Subcutaneous abdominal adipose tissue (tissue), 5 donors: ENCODE measurements at regions not wholly inside any gene's neighbourhood (a gene's known extent, or its start where the extent isn't known, plus 50 kb on each side); places are given as distances from the start of the nearest gene placed in this dataset.

Experiments
- H3K27ac ChIP-seq: one replicate; pipeline ENCODE4 v1.7.0; 2013; ENCODE audit warnings: low read depth, mild to moderate bottlenecking, inconsistent platforms, low read length, moderate library complexity
- H3K27me3 ChIP-seq, 5 donors: one replicate each; pipeline ENCODE4 v1.7.0; 2013; ENCODE audit warnings: low read length in 5 of 5, inconsistent platforms in 1 of 5; ENCODE audit not compliant: control insufficient read depth in 5 of 5, insufficient read depth in 4 of 5
- H3K36me3 ChIP-seq, 5 donors: one replicate each; pipeline ENCODE4 v1.7.0; 2013; ENCODE audit warnings: low read length in 5 of 5; ENCODE audit not compliant: control insufficient read depth in 5 of 5, insufficient read depth in 5 of 5
- H3K4me1 ChIP-seq, 5 donors: one replicate each; pipeline ENCODE4 v1.7.0; 2013; ENCODE audit warnings: low read length in 5 of 5, mild to moderate bottlenecking in 3 of 5, moderate library complexity in 1 of 5; ENCODE audit not compliant: control insufficient read depth in 5 of 5, insufficient read depth in 5 of 5
- H3K4me3 ChIP-seq, 5 donors: one replicate each; pipeline ENCODE4 v1.7.0; 2013; ENCODE audit warnings: low read length in 5 of 5, low read depth in 1 of 5
- H3K9ac ChIP-seq, 5 donors: one replicate each; pipeline ENCODE4 v1.7.0; 2013; ENCODE audit warnings: low read length in 5 of 5, mild to moderate bottlenecking in 4 of 5, moderate library complexity in 3 of 5
- H3K9me3 ChIP-seq, 5 donors: one replicate each; pipeline ENCODE4 v1.7.0; 2013; ENCODE audit warnings: low read length in 5 of 5; ENCODE audit not compliant: control insufficient read depth in 5 of 5
- donor health status: healthy.
- donor health status: healthy.
- donor health status: healthy.
- donor health status: healthy.
- donor health status: healthy.

- H3K27ac ChIP-seq: no peak overlapping the region
- no peaks in the 10 kb centered on the region for H3K36me3 ChIP-seq
- no peak overlapping the region for H3K4me3 ChIP-seq
- no peaks in the 10 kb centered on the region for H3K27me3 ChIP-seq
- no peak overlapping the region for H3K9ac ChIP-seq
- H3K9me3 ChIP-seq: no peaks in the 10 kb centered on the region
- peaks cover 0 to 32% (median 14%) of the 10 kb centered on the region in 5 donors for H3K4me1 ChIP-seq
Observed at GRCh38 chr13:76638882-76639281, 247.3 kb downstream of the KCTD12 start.

GRCh38 chr13:76638181-76638580 lies 248.0 kb downstream of the KCTD12 start:
- Histone ChIP-seq H3K36me3 (no peaks in the 10 kb centered on the region), H3K27ac (no peak overlapping the region), H3K27me3 (no peaks in the 10 kb centered on the region), H3K4me3 (no peak overlapping the region), H3K4me1 (peaks cover 0 to 32% (median 14%) of the 10 kb centered on the region in 5 donors), H3K9ac (no peak overlapping the region), H3K9me3 (no peaks in the 10 kb centered on the region)

GRCh38 chr13:76637641-76638141 lies 248.5 kb downstream of the KCTD12 start:
- no peak overlapping the region for H3K4me3 ChIP-seq
- H3K27me3 ChIP-seq: no peaks in the 10 kb centered on the region
- no peaks in the 10 kb centered on the region for H3K36me3 ChIP-seq
- H3K9me3 ChIP-seq: no peaks in the 10 kb centered on the region
- H3K4me1 ChIP-seq: peaks cover 0 to 32% (median 14%) of the 10 kb centered on the region in 5 donors
- no peak overlapping the region for H3K27ac ChIP-seq
- no peak overlapping the region for H3K9ac ChIP-seq

GRCh38 chr13:76636829-76637228 lies 249.4 kb downstream of the KCTD12 start:
- H3K9me3 ChIP-seq: no peaks in the 10 kb centered on the region

GRCh38 chr13:76635232-76636230 lies 250.7 kb downstream of the KCTD12 start:
- Histone ChIP-seq H3K27me3 (no peaks in the 10 kb centered on the region), H3K9me3 (no peaks in the 10 kb centered on the region), H3K9ac (no peak overlapping the region), H3K4me3 (no peak overlapping the region), H3K4me1 (peaks cover 0 to 32% (median 14%) of the 10 kb centered on the region in 5 donors), H3K36me3 (no peaks in the 10 kb centered on the region), H3K27ac (no peak overlapping the region)

More at GRCh38 chr13:76636829-76637228, 249.4 kb downstream of the KCTD12 start:
- H3K4me1 ChIP-seq: peaks cover 0 to 32% (median 14%) of the 10 kb centered on the region in 5 donors
- H3K36me3 ChIP-seq: no peaks in the 10 kb centered on the region
- no peak overlapping the region for H3K9ac ChIP-seq
- no peak overlapping the region for H3K27ac ChIP-seq
- H3K27me3 ChIP-seq: no peaks in the 10 kb centered on the region
- no peak overlapping the region for H3K4me3 ChIP-seq

GRCh38 chr13:76634431-76635191 lies 251.6 kb downstream of the KCTD12 start:
- no peaks in the 10 kb centered on the region for H3K36me3 ChIP-seq
- H3K4me1 ChIP-seq: peaks cover 0 to 32% (median 14%) of the 10 kb centered on the region in 5 donors
- no peak overlapping the region for H3K9ac ChIP-seq
- H3K27me3 ChIP-seq: no peaks in the 10 kb centered on the region
- H3K27ac ChIP-seq: no peak overlapping the region
- H3K9me3 ChIP-seq: no peaks in the 10 kb centered on the region
- H3K4me3 ChIP-seq: no peak overlapping the region

GRCh38 chr13:76632401-76633044 lies 253.7 kb downstream of the KCTD12 start:
- H3K9me3 ChIP-seq: peaks cover 0 to 2% (median 0%) of the 10 kb centered on the region in 5 donors
- H3K27me3 ChIP-seq: no peaks in the 10 kb centered on the region
- no peak overlapping the region for H3K9ac ChIP-seq
- H3K4me1 ChIP-seq: peaks cover 0 to 23% (median 4%) of the 10 kb centered on the region in 5 donors
- H3K27ac ChIP-seq: no peak overlapping the region
- no peak overlapping the region for H3K4me3 ChIP-seq
- H3K36me3 ChIP-seq: no peaks in the 10 kb centered on the region

GRCh38 chr13:76630629-76631230 lies 255.5 kb downstream of the KCTD12 start:
- Histone ChIP-seq H3K36me3 (no peaks in the 10 kb centered on the region), H3K4me1 (peaks cover 0 to 5% (median 0%) of the 10 kb centered on the region in 5 donors), H3K4me3 (no peak overlapping the region), H3K9me3 (peaks cover 0 to 6% (median 2%) of the 10 kb centered on the region in 5 donors), H3K9ac (no peak overlapping the region), H3K27ac (no peak overlapping the region), H3K27me3 (peaks cover 0 to 3% (median 0%) of the 10 kb centered on the region in 5 donors)

- Histone ChIP-seq H3K27me3 (peaks cover 0 to 3% (median 0%) of the 10 kb centered on the region in 5 donors), H3K36me3 (no peaks in the 10 kb centered on the region), H3K4me3 (no peak overlapping the region), H3K4me1 (peaks cover 0 to 6% (median 0%) of the 10 kb centered on the region in 5 donors), H3K27ac (no peak overlapping the region), H3K9ac (no peak overlapping the region), H3K9me3 (peaks cover 0 to 4% (median 2%) of the 10 kb centered on the region in 5 donors)
Observed at GRCh38 chr13:76622315-76623040, 263.7 kb downstream of the KCTD12 start.
